Right lobe of liver (tissue), 6 donors: ENCODE measurements at regions not wholly inside any gene's neighbourhood (a gene's known extent, or its start where the extent isn't known, plus 50 kb on each side); places are given as distances from the start of the nearest gene placed in this dataset.

Experiments used
- ATAC-seq, 4 donors: fragments of 200-7000 bp; cut with Tn5 transposase; one replicate each; pipeline ENCODE4 v1.9.1; 2020; ENCODE audit warnings: mild to moderate bottlenecking in 4 of 4, moderate library complexity in 4 of 4
- DNase-seq, 3 donors: peaks; one replicate each; pipeline ENCODE4 v3.0.0-alpha.2; 2020
- H3K27ac ChIP-seq, 3 donors: fragments of 200-600 bp; one replicate each; pipeline ENCODE4 v1.8.0; 2022
- H3K27me3 ChIP-seq, 2 donors: fragments of 200-600 bp; one replicate each; pipeline ENCODE4 v1.8.0; 2022
- H3K36me3 ChIP-seq, 4 donors: fragments of 200-600 bp; sonication (generic) in 1 of 4; one replicate each; pipeline versions ENCODE4 v1.5.1 to v1.8.0; 2017 to 2022; ENCODE audit warnings: control low read depth in 1 of 4
- H3K4me1 ChIP-seq, 4 donors: fragments of 200-600 bp; sonication (generic) in 1 of 4; one replicate each; pipeline versions ENCODE4 v1.5.1 to v1.8.0; 2017 to 2022; ENCODE audit warnings: control low read depth in 1 of 4
- H3K4me3 ChIP-seq, 3 donors: fragments of 200-600 bp; one replicate each; pipeline ENCODE4 v1.8.0; 2022
- H3K9me3 ChIP-seq, 4 donors: fragments of 200-600 bp; sonication (generic) in 1 of 4; one replicate each; pipeline versions ENCODE4 v1.5.1 to v1.8.0; 2017 to 2022; ENCODE audit warnings: control low read depth in 1 of 4
- CTCF ChIP-seq, 4 donors: fragments of 200-600 bp in 3 of 4; fragments of 450-650 bp in 1 of 4; IDR thresholded peaks; one replicate each; pipeline versions ENCODE4 v1.5.1 to v1.8.0; 2016 to 2022; ENCODE audit warnings: antibody characterized with exemption in 4 of 4, mild to moderate bottlenecking in 2 of 4
- POLR2A ChIP-seq: fragments of 450-650 bp; IDR thresholded peaks from one replicate; pipeline ENCODE4 v1.6.1; 2017; ENCODE audit warnings: antibody characterized with exemption, mild to moderate bottlenecking
- WGBS: methylation state at CpG from one replicate; pipeline ENCODE4 v1.1.6; 2018; ENCODE audit warnings: low coverage, low lambda C conversion rate; ENCODE audit not compliant: insufficient coverage; ENCODE audit errors: missing lambda C conversion rate; 5-methylcytosine and 5-hydroxymethylcytosine counted together
- intact Hi-C, 2 donors: fragments of 100-400 bp; cut with DNase I; formaldehyde crosslinking; loops; one replicate each; pipeline versions ENCODE4 v1.11.2 to v1.14.1; 2022
- donor health status: DM: no; HTN: yes; CAD: no.
- donor health status: DM: no; HTN: no; CAD: no.
- donor health status: DM: no; HTN: no; CAD: no.
- donor health status: DM: no; HTN: yes; CAD: no.
- donor health status: DM: no; HTN: yes; CAD: no.

DNA sequence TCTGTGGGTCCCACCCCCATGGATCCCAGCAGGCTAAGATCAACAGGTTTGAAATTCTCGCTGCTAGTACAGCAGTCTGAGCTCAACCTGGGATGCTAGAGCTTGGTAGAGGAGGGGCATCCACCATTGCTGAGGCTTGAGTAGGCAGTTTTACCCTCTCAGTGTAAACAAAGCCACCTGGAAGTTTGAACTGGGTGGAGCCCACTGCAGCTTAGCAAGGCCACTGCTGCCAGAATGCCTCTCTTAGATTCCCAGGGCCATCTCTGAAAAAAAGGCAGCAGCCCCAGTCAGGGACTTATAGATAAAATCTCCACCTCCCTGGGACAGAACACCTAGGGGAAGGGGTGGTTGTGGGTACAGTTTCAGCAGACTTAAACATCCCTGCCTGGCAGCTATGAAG, 190.0 kb upstream of the CACNA2D1 start:
- Histone ChIP-seq H3K27me3 (no peaks in the 10 kb centered on the region), H3K36me3 (no peaks in the 10 kb centered on the region), H3K27ac (no peak overlapping the region), H3K9me3 (no peaks in the 10 kb centered on the region), H3K4me1 (no peaks in the 10 kb centered on the region), H3K4me3 (no peak overlapping the region)
- DNase-seq (no peak), ATAC-seq (no peak)
- intact Hi-C loops, result no loop called here
- WGBS, result 50% methylated on average over 1 of the region's 1 CpG
- TF ChIP-seq POLR2A (no peak), CTCF (IDR thresholded peaks at IDR 0.05) (no peak)

DNA sequence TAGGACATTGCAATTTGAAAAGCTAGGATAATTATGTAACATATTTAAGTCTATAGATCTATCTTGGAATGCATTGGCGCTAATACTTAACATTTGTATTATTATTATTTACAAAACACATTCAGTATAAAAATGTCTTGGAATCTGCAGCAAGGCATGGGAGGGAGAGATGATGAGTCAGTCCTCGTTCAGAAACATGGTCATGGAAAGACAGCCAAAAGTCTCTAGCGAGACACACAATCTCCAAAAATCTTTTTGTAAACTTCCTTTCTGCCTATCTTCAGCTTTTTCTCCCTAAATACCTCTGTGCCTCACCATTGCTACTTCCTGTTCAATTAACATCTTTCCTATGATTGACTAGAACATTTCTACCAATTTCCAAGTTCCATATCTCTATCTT, 188.4 kb upstream of the CACNA2D1 start:
- Histone ChIP-seq H3K4me3 (no peak overlapping the region), H3K27me3 (no peaks in the 10 kb centered on the region), H3K36me3 (no peaks in the 10 kb centered on the region), H3K4me1 (no peaks in the 10 kb centered on the region), H3K9me3 (no peaks in the 10 kb centered on the region), H3K27ac (no peak overlapping the region)
- TF ChIP-seq CTCF (IDR thresholded peaks at IDR 0.05), result no peak
- TF ChIP-seq POLR2A, result no peak
- DNase-seq (no peak), ATAC-seq (no peak)
- WGBS, result 45% methylated on average over 3 of the region's 3 CpGs
- intact Hi-C loops, result no loop called here

DNA sequence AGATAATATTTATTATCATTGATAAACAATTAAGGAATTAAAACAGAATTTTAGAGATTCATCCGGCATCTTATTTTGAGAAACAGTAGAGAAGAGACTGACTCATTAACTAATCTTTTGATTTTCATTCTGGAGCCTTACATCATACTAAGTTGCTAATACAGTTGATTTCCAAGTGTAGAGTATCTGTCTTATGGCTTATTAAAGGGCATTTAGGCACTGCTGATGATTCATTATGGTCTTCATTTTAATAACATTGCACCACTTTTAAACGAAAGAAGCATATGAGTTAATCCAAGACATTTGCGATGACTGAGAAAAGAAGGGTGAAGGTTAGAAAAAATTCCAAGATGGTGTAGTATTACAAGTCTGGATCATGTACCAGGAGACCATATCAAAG, 186.0 kb upstream of the CACNA2D1 start:
- H3K27me3 ChIP-seq, result no peaks in the 10 kb centered on the region
- TF ChIP-seq POLR2A (no peak), CTCF (IDR thresholded peaks at IDR 0.05) (no peak)
- no peak overlapping the region for H3K4me3 ChIP-seq
- 86% methylated on average over 3 of the region's 3 CpGs for WGBS
- intact Hi-C loops, result no loop called here
- no peak for ATAC-seq
- DNase-seq, result no peak
- H3K36me3 ChIP-seq, result no peaks in the 10 kb centered on the region
- H3K27ac ChIP-seq, result no peak overlapping the region
- H3K9me3 ChIP-seq, result no peaks in the 10 kb centered on the region
- no peaks in the 10 kb centered on the region for H3K4me1 ChIP-seq

DNA sequence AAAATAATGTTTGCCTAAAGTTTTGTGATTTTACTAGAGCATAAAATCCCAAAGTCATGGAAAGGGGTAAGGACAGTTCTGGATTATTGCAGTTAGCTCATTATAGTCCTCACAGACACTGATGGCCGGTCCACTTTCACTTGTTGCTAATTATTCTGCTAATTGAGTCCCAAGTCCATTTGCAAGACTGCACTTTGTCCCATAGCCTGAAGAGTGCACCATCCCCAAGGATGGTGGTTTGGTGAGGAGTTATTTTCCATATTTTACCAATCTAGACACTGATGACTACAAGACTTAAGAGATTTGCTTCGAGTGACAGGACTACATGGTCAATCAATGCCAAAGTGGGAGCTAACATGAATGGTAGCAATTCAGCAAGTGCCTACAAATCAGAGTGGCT, 181.8 kb upstream of the CACNA2D1 start:
- no peak for ATAC-seq
- TF ChIP-seq CTCF (IDR thresholded peaks at IDR 0.05) (no peak), POLR2A (no peak)
- Histone ChIP-seq H3K4me3 (no peak overlapping the region), H3K27ac (no peak overlapping the region), H3K4me1 (no peaks in the 10 kb centered on the region), H3K27me3 (no peaks in the 10 kb centered on the region), H3K36me3 (no peaks in the 10 kb centered on the region), H3K9me3 (no peaks in the 10 kb centered on the region)
- intact Hi-C loops, result no loop called here
- DNase-seq, result no peak
- 50% methylated on average over 2 of the region's 2 CpGs for WGBS

DNA sequence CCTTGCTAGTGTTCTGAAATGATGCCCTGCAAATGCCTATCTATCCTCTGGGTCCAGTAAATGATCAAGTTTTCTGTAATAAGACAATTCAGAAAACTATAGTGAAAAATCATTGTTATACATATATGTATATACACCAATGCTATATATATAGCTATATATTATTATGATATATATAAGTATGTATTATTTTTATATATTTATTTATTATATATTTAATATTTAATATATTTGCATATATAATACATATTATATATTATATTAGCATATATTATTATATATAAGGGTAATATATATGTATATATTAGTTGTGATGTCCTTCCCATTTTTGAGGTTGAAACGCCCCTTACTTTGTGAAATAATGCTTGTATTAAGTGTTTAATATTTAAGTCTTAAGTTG, 181.4 kb upstream of the CACNA2D1 start:
- no peak overlapping the region for H3K27ac ChIP-seq
- intact Hi-C loops, result no loop called here
- TF ChIP-seq POLR2A (no peak), CTCF (IDR thresholded peaks at IDR 0.05) (no peak)
- no peak for ATAC-seq
- no peak overlapping the region for H3K4me3 ChIP-seq
- H3K4me1 ChIP-seq, result no peaks in the 10 kb centered on the region
- DNase-seq, result no peak
- no peaks in the 10 kb centered on the region for H3K9me3 ChIP-seq
- 44% methylated on average over 1 of the region's 1 CpG for WGBS
- no peaks in the 10 kb centered on the region for H3K36me3 ChIP-seq
- no peaks in the 10 kb centered on the region for H3K27me3 ChIP-seq
